PC-3 (cell line): ENCODE measurements at regions not wholly inside any gene's neighbourhood (a gene's known extent, or its start where the extent isn't known, plus 50 kb on each side); places are given as distances from the start of the nearest gene placed in this dataset.

Experiments
- ATAC-seq: fragments of 200-7000 bp; cut with Tn5 transposase; 2 replicates; pipeline ENCODE4 v1.9.1; 2020; ENCODE audit warnings: mild to moderate bottlenecking, moderate library complexity
- BruUV-seq: library from RNA; stranded (reverse); fragments of 400-500 nt; replicated peaks from 2 replicates; lab custom pipeline; 2021; lab: Mats Ljungman, UMichigan
- CTCF ChIA-PET: fragments of 300-600 bp; sonication (Branson Sonifier 250); formaldehyde crosslinking; loops from one replicate; lab custom pipeline; 2022; ENCODE audit warnings: antibody characterized with exemption; lab: Charles Lee
- POLR2A ChIA-PET: fragments of 300-600 bp; sonication (Branson Sonifier 250); formaldehyde crosslinking; loops from one replicate; lab custom pipeline; 2022; ENCODE audit warnings: antibody characterized with exemption; ENCODE audit not compliant: unreplicated experiment; lab: Charles Lee
- DNase-seq: peaks from one replicate; pipeline ENCODE4 v3.0.0-alpha.2; 2015
- H2AFZ ChIP-seq: fragments of 300-600 bp; sonication (generic); 2 replicates; pipeline ENCODE4 v1.6.0; 2016; ENCODE audit warnings: antibody characterized with exemption, low read length
- H3F3A ChIP-seq: fragments of 300-600 bp; sonication (generic); one replicate; pipeline ENCODE4 v1.6.0; 2017; ENCODE audit warnings: antibody characterized with exemption, low read length, control low read depth, mild to moderate bottlenecking; ENCODE audit not compliant: unreplicated experiment
- H3K27ac ChIP-seq: fragments of 300-600 bp; sonication (generic); 2 replicates; pipeline ENCODE4 v1.5.1; 2016; ENCODE audit warnings: mild to moderate bottlenecking, low read length
- H3K27me3 ChIP-seq: fragments of 300-600 bp; sonication (generic); 2 replicates; pipeline ENCODE4 v1.6.1; 2016; ENCODE audit warnings: low read length, mixed read lengths
- H3K36me3 ChIP-seq: fragments of 300-600 bp; sonication (generic); 2 replicates; pipeline ENCODE4 v1.6.1; 2016; ENCODE audit warnings: low read depth, mixed run types, low read length, mixed read lengths
- H3K4me1 ChIP-seq: fragments of 300-600 bp; sonication (generic); 2 replicates; pipeline ENCODE4 v1.5.1; 2016; ENCODE audit warnings: low read length; ENCODE audit not compliant: insufficient read depth
- H3K4me2 ChIP-seq: fragments of 300-600 bp; sonication (generic); 2 replicates; pipeline ENCODE4 v1.6.0; 2016; ENCODE audit warnings: low read length
- H3K4me3 ChIP-seq: fragments of 300-600 bp; sonication (generic); 2 replicates; pipeline ENCODE4 v1.5.1; 2016; ENCODE audit warnings: mild to moderate bottlenecking, low read length, mixed read lengths
- H3K79me2 ChIP-seq: fragments of 300-600 bp; sonication (generic); 2 replicates; pipeline ENCODE4 v1.6.1; 2017; ENCODE audit warnings: low read length, mixed read lengths
- H3K9ac ChIP-seq: fragments of 300-600 bp; sonication (generic); 2 replicates; pipeline ENCODE4 v1.6.0; 2016; ENCODE audit warnings: mild to moderate bottlenecking, low read length
- H3K9me2 ChIP-seq: fragments of 300-600 bp; sonication (generic); replicated peaks from 2 replicates; pipeline ENCODE4 v1.6.1; 2016; ENCODE audit warnings: mixed run types, low read length, mixed read lengths
- H3K9me3 ChIP-seq: fragments of 300-600 bp; sonication (generic); 2 replicates; pipeline ENCODE4 v1.6.1; 2016; ENCODE audit warnings: low read length, mixed read lengths
- H4K20me1 ChIP-seq: fragments of 300-600 bp; sonication (generic); 2 replicates; pipeline ENCODE4 v1.6.1; 2016; ENCODE audit warnings: low read length, mixed read lengths
- CTCF ChIP-seq: fragments of 300-600 bp; sonication (generic); conservative IDR thresholded peaks from 2 replicates; pipeline ENCODE4 v1.5.1; 2017; ENCODE audit warnings: antibody characterized with exemption, low read depth, mild to moderate bottlenecking, low read length
- EZH2 ChIP-seq: fragments of 300-600 bp; sonication (generic); IDR thresholded peaks from one replicate; pipeline ENCODE4 v1.6.1; 2017; ENCODE audit warnings: antibody characterized with exemption, mild to moderate bottlenecking, low read length; ENCODE audit not compliant: unreplicated experiment
- EZH2phosphoT487 ChIP-seq: fragments of 300-600 bp; sonication (generic); IDR thresholded peaks from 2 replicates; pipeline ENCODE4 v1.6.1; 2018; ENCODE audit warnings: mild to moderate bottlenecking, antibody characterized with exemption, low read length, borderline replicate concordance
- intact Hi-C: fragments of 100-400 bp; cut with micrococcal nuclease; formaldehyde crosslinking; loops from 2 replicates; pipeline ENCODE4 v1.9.0; 2023

GRCh38 chr18:67621906-67622305 lies 105.4 kb upstream of the DSEL start:
- Histone ChIP-seq H3K9me2 (no peaks in the 10 kb centered on the region), H3K4me2 (no peak overlapping the region), H3K9me3 (no peaks in the 10 kb centered on the region), H3K9ac (no peak overlapping the region), H3K79me2 (no peaks in the 10 kb centered on the region), H3K27me3 (no peaks in the 10 kb centered on the region), H2AFZ (no peak overlapping the region), H3F3A (no peaks in the 10 kb centered on the region), H3K27ac (no peak overlapping the region), H4K20me1 (no peaks in the 10 kb centered on the region), H3K4me1 (peaks cover 5% of the 10 kb centered on the region; the same call in 1 of the 2 replicates), H3K4me3 (no peak overlapping the region), H3K36me3 (no peaks in the 10 kb centered on the region)
- ATAC-seq (no peak), DNase-seq (no peak)
- intact Hi-C loops, result no loop called here
- TF ChIP-seq CTCF (no peak), EZH2phosphoT487 (no peak), EZH2 (no peak)
- no TSS peak for BruUV-seq
- POLR2A ChIA-PET, result no interaction called here
- CTCF ChIA-PET, result no interaction called here

GRCh38 chr18:67621049-67621713 lies 104.7 kb upstream of the DSEL start:
- POLR2A ChIA-PET, result no interaction called here
- BruUV-seq, result no TSS peak

More at GRCh38 chr18:67621049-67621713, 104.7 kb upstream of the DSEL start:
- Histone ChIP-seq H3F3A (no peaks in the 10 kb centered on the region), H3K27ac (no peak overlapping the region), H3K4me1 (peaks cover 5% of the 10 kb centered on the region; the same call in 1 of the 2 replicates), H3K9me2 (no peaks in the 10 kb centered on the region), H3K27me3 (no peaks in the 10 kb centered on the region), H3K79me2 (no peaks in the 10 kb centered on the region), H3K4me2 (no peak overlapping the region), H2AFZ (no peak overlapping the region), H3K36me3 (no peaks in the 10 kb centered on the region), H3K9ac (no peak overlapping the region), H4K20me1 (no peaks in the 10 kb centered on the region), H3K9me3 (no peaks in the 10 kb centered on the region), H3K4me3 (no peak overlapping the region)
- no peak for ATAC-seq
- intact Hi-C loops, result no loop called here
- no peak for DNase-seq
- TF ChIP-seq EZH2phosphoT487, result no peak
- no peak for TF ChIP-seq CTCF
- no peak for TF ChIP-seq EZH2
- CTCF ChIA-PET, result no interaction called here
